Keratinocyte (primary cell): ENCODE measurements at regions not wholly inside any gene's neighbourhood (a gene's known extent, or its start where the extent isn't known, plus 50 kb on each side); places are given as distances from the start of the nearest gene placed in this dataset.

ENCODE experiments used
- DNase-seq: peaks from one replicate; pipeline ENCODE4 v3.0.0-alpha.2; 2011; ENCODE audit warnings: low read depth, missing footprints, low spot score
- FAIRE-seq: peaks from 2 replicates; lab custom pipeline; 2011; peaks lifted over from hg19 to GRCh38; lab: Jason Lieb, UNC
- H2AFZ ChIP-seq: 2 replicates; pipeline ENCODE4 v1.6.0; 2012; ENCODE audit warnings: low read length, control low read depth, inconsistent platforms; ENCODE audit not compliant: control insufficient read depth
- H3K27ac ChIP-seq: 2 replicates; pipeline ENCODE4 v1.5.1; 2011; ENCODE audit warnings: low read length; ENCODE audit not compliant: control insufficient read depth, insufficient read depth
- H3K27me3 ChIP-seq: 3 replicates; pipeline ENCODE4 v1.6.0; 2011; ENCODE audit warnings: low read length; ENCODE audit not compliant: control insufficient read depth, insufficient read depth; ENCODE audit errors: extremely low read depth
- H3K36me3 ChIP-seq, 2 experiments: 2 replicates in 1 of 2; 3 replicates in 1 of 2; pipeline ENCODE4 v1.5.1; 2011; ENCODE audit warnings: low read length in 2 of 2, mild to moderate bottlenecking in 1 of 2; ENCODE audit not compliant: control insufficient read depth in 2 of 2, insufficient read depth in 2 of 2; ENCODE audit errors: extremely low read depth in 1 of 2
- H3K4me1 ChIP-seq: 3 replicates; pipeline ENCODE4 v1.5.1; 2011; ENCODE audit warnings: low read length; ENCODE audit not compliant: control insufficient read depth, insufficient read depth; ENCODE audit errors: extremely low read depth
- H3K4me2 ChIP-seq: 3 replicates; pipeline ENCODE4 v1.6.0; 2011; ENCODE audit warnings: low read depth, low read length; ENCODE audit not compliant: control insufficient read depth, insufficient read depth; ENCODE audit errors: extremely low read depth
- H3K4me3 ChIP-seq, 3 experiments: fragments of 200-600 bp in 1 of 3; sonication (generic) in 1 of 3; 2 replicates in 2 of 3; 3 replicates in 1 of 3; pipeline ENCODE4 v1.5.1; 2011 to 2016; ENCODE audit warnings: low read length in 3 of 3, mild to moderate bottlenecking in 3 of 3, control low read depth in 2 of 3, inconsistent platforms in 1 of 3, low read depth in 1 of 3, mixed read lengths in 1 of 3, mixed run types in 1 of 3, moderate library complexity in 1 of 3; ENCODE audit not compliant: control insufficient read depth in 2 of 3, insufficient read depth in 2 of 3; ENCODE audit errors: extremely low read depth in 1 of 3
- H3K79me2 ChIP-seq: 2 replicates; pipeline ENCODE4 v1.6.0; 2012; ENCODE audit warnings: low read length; ENCODE audit not compliant: control insufficient read depth, insufficient read depth
- H3K9ac ChIP-seq: 3 replicates; pipeline ENCODE4 v1.6.0; 2011; ENCODE audit warnings: low read length; ENCODE audit not compliant: control insufficient read depth, insufficient read depth; ENCODE audit errors: extremely low read depth
- H3K9me1 ChIP-seq: 3 replicates; pipeline ENCODE4 v1.6.0; 2011; ENCODE audit warnings: low read length; ENCODE audit not compliant: control insufficient read depth, insufficient read depth; ENCODE audit errors: extremely low read depth
- H3K9me3 ChIP-seq: 2 replicates; pipeline ENCODE4 v1.5.1; 2012; ENCODE audit warnings: low read depth, low read length; ENCODE audit not compliant: control insufficient read depth
- H4K20me1 ChIP-seq: 3 replicates; pipeline ENCODE4 v1.6.0; 2011; ENCODE audit warnings: low read length; ENCODE audit not compliant: control insufficient read depth, insufficient read depth; ENCODE audit errors: extremely low read depth
- CTCF ChIP-seq, 3 experiments: IDR thresholded peaks in 1 of 3; conservative IDR thresholded peaks in 1 of 3; optimal IDR thresholded peaks in 1 of 3; 2 replicates in 2 of 3; 3 replicates in 1 of 3; pipeline versions ENCODE3 to v1.5.1; 2011; ENCODE audit warnings: low read length in 3 of 3, mild to moderate bottlenecking in 3 of 3, moderate library complexity in 2 of 3, control low read depth in 1 of 3, inconsistent platforms in 1 of 3; ENCODE audit not compliant: insufficient read depth in 2 of 3; ENCODE audit errors: extremely low read depth in 1 of 3
- EZH2 ChIP-seq: IDR thresholded peaks from one replicate; pipeline ENCODE4 v1.6.1; 2012; ENCODE audit warnings: inconsistent platforms, mild to moderate bottlenecking, low read length, moderate library complexity
- dilution Hi-C: fragments of 300-500 bp; cut with MboI; formaldehyde crosslinking; loops from one replicate; pipeline ENCODE4 v1.7.0; 2020; ENCODE audit warnings: low sequenced_read_pairs; ENCODE audit not compliant: extremely low pct_ligation_motif_present

- Histone ChIP-seq H3K4me2 (no peak overlapping the region), H3K79me2 (no peaks in the 10 kb centered on the region), H3K4me1 (peaks cover 3% of the 10 kb centered on the region), H3K27me3 (no peaks in the 10 kb centered on the region), H3K9me3 (no peaks in the 10 kb centered on the region), H2AFZ (no peak overlapping the region), H3K9me1 (no peaks in the 10 kb centered on the region), H3K9ac (no peak overlapping the region), H4K20me1 (no peaks in the 10 kb centered on the region), H3K27ac (no peak overlapping the region), H3K36me3 (no peaks in the 10 kb centered on the region), H3K4me3 (no peak overlapping the region)
- DNase-seq = no peak
- TF ChIP-seq CTCF (optimal IDR thresholded peaks at IDR 0.05 in 1 of 3, IDR thresholded peaks at IDR 0.05 in 1 of 3, conservative IDR thresholded peaks at IDR 0.05 in 1 of 3; ENCODE audit: extremely low read depth in 1 of 3, insufficient read depth in 2 of 3, low read length in 3 of 3) (peak in 1 of 3 experiments; percentile 23), EZH2 (no peak)
- dilution Hi-C loops = no loop called here
- FAIRE-seq = no peak
Observed at GRCh38 chr2:219998714-219999227, 371.3 kb downstream of the SLC4A3 start.

GRCh38 chr2:220000080-220000479 lies 372.6 kb downstream of the SLC4A3 start:
- dilution Hi-C loops = no loop called here
- no peak for FAIRE-seq

More at GRCh38 chr2:220000080-220000479, 372.6 kb downstream of the SLC4A3 start:
- H3K9me3 ChIP-seq = no peaks in the 10 kb centered on the region
- H4K20me1 ChIP-seq = no peaks in the 10 kb centered on the region
- no peaks in the 10 kb centered on the region for H3K79me2 ChIP-seq
- TF ChIP-seq CTCF (optimal IDR thresholded peaks at IDR 0.05 in 1 of 3, IDR thresholded peaks at IDR 0.05 in 1 of 3, conservative IDR thresholded peaks at IDR 0.05 in 1 of 3; ENCODE audit: extremely low read depth in 1 of 3, insufficient read depth in 2 of 3, low read length in 3 of 3) = no peak
- TF ChIP-seq EZH2 = no peak
- no peak overlapping the region for H3K4me3 ChIP-seq
- H3K4me1 ChIP-seq = peaks cover 3% of the 10 kb centered on the region
- no peak overlapping the region for H3K4me2 ChIP-seq
- H3K27ac ChIP-seq = no peak overlapping the region
- no peak overlapping the region for H2AFZ ChIP-seq
- no peaks in the 10 kb centered on the region for H3K36me3 ChIP-seq
- DNase-seq = no peak
- no peaks in the 10 kb centered on the region for H3K27me3 ChIP-seq
- H3K9me1 ChIP-seq = no peaks in the 10 kb centered on the region
- H3K9ac ChIP-seq = no peak overlapping the region
